ENCODE measurements at regions not wholly inside any gene's neighbourhood (a gene's known extent, or its start where the extent isn't known, plus 50 kb on each side); places are given as distances from the start of the nearest gene placed in this dataset.

GRCh38 chr14:49527221-49527620 is 59.0 kb downstream of the RPS29 start:
- H3K27ac ChIP-seq (ENCODE audit: low read depth, low read length, poor library complexity, severe bottlenecking): no peak overlapping the region
- no peaks in the 10 kb centered on the region for H3K9me3 ChIP-seq (ENCODE audit: low read length)
- H3K27me3 ChIP-seq (ENCODE audit: insufficient read depth, low read length): no peaks in the 10 kb centered on the region
- no peak overlapping the region for H2AFZ ChIP-seq (ENCODE audit: low read length)
- H3K36me3 ChIP-seq (ENCODE audit: insufficient read depth, low read length): no peaks in the 10 kb centered on the region
- H3K4me2 ChIP-seq (ENCODE audit: low read length): no peak overlapping the region
- H3K4me3 ChIP-seq (ENCODE audit: low read depth, low read length, poor library complexity, severe bottlenecking): no peak overlapping the region
- H3K9ac ChIP-seq (ENCODE audit: low read length): no peak overlapping the region
- no peaks in the 10 kb centered on the region for H3F3A ChIP-seq (ENCODE audit: insufficient read depth, low read length)
- no peaks in the 10 kb centered on the region for H3K4me1 ChIP-seq (ENCODE audit: insufficient read depth, low read length, severe bottlenecking)
- TF ChIP-seq, protein P1, sequence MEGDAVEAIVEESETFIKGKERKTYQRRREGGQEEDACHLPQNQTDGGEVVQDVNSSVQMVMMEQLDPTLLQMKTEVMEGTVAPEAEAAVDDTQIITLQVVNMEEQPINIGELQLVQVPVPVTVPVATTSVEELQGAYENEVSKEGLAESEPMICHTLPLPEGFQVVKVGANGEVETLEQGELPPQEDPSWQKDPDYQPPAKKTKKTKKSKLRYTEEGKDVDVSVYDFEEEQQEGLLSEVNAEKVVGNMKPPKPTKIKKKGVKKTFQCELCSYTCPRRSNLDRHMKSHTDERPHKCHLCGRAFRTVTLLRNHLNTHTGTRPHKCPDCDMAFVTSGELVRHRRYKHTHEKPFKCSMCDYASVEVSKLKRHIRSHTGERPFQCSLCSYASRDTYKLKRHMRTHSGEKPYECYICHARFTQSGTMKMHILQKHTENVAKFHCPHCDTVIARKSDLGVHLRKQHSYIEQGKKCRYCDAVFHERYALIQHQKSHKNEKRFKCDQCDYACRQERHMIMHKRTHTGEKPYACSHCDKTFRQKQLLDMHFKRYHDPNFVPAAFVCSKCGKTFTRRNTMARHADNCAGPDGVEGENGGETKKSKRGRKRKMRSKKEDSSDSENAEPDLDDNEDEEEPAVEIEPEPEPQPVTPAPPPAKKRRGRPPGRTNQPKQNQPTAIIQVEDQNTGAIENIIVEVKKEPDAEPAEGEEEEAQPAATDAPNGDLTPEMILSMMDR (IDR thresholded peaks at IDR 0.05; ENCODE audit: low read length): no peak
- no peak for TF ChIP-seq EZH2 (IDR thresholded peaks at IDR 0.05; ENCODE audit: borderline replicate concordance, low read length)
- no peaks in the 10 kb centered on the region for H3K9me2 ChIP-seq (ENCODE audit: low read depth, low read length)
- no peaks in the 10 kb centered on the region for H3K79me2 ChIP-seq (ENCODE audit: insufficient read depth, low read length)
- no peaks in the 10 kb centered on the region for H4K20me1 ChIP-seq (ENCODE audit: insufficient read depth, low read length)

DNA sequence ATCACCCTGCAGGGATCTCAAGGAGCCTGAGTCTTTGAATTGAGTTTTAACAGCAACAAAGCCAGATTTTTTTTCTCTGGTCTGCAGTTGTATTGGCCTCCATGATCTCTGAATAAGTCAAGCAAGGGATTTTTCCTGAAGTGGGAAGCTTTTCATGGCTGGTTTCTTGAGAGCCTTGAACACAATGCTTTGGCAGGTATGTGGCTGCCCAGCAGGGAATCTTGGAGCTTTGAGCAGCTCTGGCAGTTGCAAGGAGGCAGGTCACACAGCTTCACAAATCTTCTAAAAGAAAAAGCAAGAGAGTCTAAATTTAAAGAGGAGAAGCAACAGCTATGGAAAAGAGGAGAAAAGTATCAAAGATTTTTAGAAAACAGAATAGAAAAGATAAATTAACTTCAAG is 60.1 kb downstream of the RPS29 start:
- H3K27ac ChIP-seq (ENCODE audit: low read depth, low read length, poor library complexity, severe bottlenecking): no peak overlapping the region
- no peaks in the 10 kb centered on the region for H3K36me3 ChIP-seq (ENCODE audit: insufficient read depth, low read length)
- no peaks in the 10 kb centered on the region for H3K79me2 ChIP-seq (ENCODE audit: insufficient read depth, low read length)
- no peak overlapping the region for H3K4me2 ChIP-seq (ENCODE audit: low read length)
- no peaks in the 10 kb centered on the region for H3K9me2 ChIP-seq (ENCODE audit: low read depth, low read length)
- no peaks in the 10 kb centered on the region for H3K27me3 ChIP-seq (ENCODE audit: insufficient read depth, low read length)
- H4K20me1 ChIP-seq (ENCODE audit: insufficient read depth, low read length): no peaks in the 10 kb centered on the region
- H3K4me1 ChIP-seq (ENCODE audit: insufficient read depth, low read length, severe bottlenecking): no peaks in the 10 kb centered on the region
- H3F3A ChIP-seq (ENCODE audit: insufficient read depth, low read length): no peaks in the 10 kb centered on the region
- no peak overlapping the region for H3K4me3 ChIP-seq (ENCODE audit: low read depth, low read length, poor library complexity, severe bottlenecking)
- no peak overlapping the region for H3K9ac ChIP-seq (ENCODE audit: low read length)
- TF ChIP-seq EZH2 (IDR thresholded peaks at IDR 0.05; ENCODE audit: borderline replicate concordance, low read length): no peak
- TF ChIP-seq, protein P1 (IDR thresholded peaks at IDR 0.05; ENCODE audit: low read length): no peak
- no peaks in the 10 kb centered on the region for H3K9me3 ChIP-seq (ENCODE audit: low read length)
- no peak overlapping the region for H2AFZ ChIP-seq (ENCODE audit: low read length)

DNA sequence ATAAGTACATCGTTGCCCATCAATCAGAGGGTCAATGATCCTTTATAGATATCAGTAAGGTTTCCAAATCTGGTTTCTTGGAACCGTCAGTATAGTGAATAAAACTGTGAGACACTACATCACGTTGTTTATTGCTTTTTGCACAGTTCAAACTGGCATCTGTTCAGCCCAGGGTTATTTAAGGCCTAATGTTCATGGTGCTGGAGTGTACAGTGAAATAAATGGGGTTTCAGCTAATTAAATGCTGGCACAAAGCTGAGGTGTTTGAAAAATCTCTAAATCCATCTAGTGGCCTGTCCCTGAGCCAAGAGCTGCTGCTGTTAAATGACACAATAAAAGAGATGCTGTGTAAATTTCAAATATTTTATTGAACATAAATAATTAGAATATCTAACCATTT is 69.9 kb downstream of the RPS29 start:
- no peaks in the 10 kb centered on the region for H3K9me2 ChIP-seq (ENCODE audit: low read depth, low read length)
- H3K79me2 ChIP-seq (ENCODE audit: insufficient read depth, low read length): no peaks in the 10 kb centered on the region
- no peaks in the 10 kb centered on the region for H4K20me1 ChIP-seq (ENCODE audit: insufficient read depth, low read length)
- H3K27me3 ChIP-seq (ENCODE audit: insufficient read depth, low read length): 0 out of 2 replicates have a peak, but pooled peaks cover 3% of the 10 kb centered on the region
- no peaks in the 10 kb centered on the region for H3K36me3 ChIP-seq (ENCODE audit: insufficient read depth, low read length)
- TF ChIP-seq, protein P1 (IDR thresholded peaks at IDR 0.05; ENCODE audit: low read length): no peak
- no peak for TF ChIP-seq EZH2 (IDR thresholded peaks at IDR 0.05; ENCODE audit: borderline replicate concordance, low read length)
- H3K4me2 ChIP-seq (ENCODE audit: low read length): no peak overlapping the region
- H3F3A ChIP-seq (ENCODE audit: insufficient read depth, low read length): no peaks in the 10 kb centered on the region
- H3K9ac ChIP-seq (ENCODE audit: low read length): no peak overlapping the region
- H3K27ac ChIP-seq (ENCODE audit: low read depth, low read length, poor library complexity, severe bottlenecking): no peak overlapping the region
- H3K4me3 ChIP-seq (ENCODE audit: low read depth, low read length, poor library complexity, severe bottlenecking): no peak overlapping the region
- no peaks in the 10 kb centered on the region for H3K4me1 ChIP-seq (ENCODE audit: insufficient read depth, low read length, severe bottlenecking)
- no peak overlapping the region for H2AFZ ChIP-seq (ENCODE audit: low read length)
- no peaks in the 10 kb centered on the region for H3K9me3 ChIP-seq (ENCODE audit: low read length)
